Esophagus squamous epithelium (tissue), 5 donors: ENCODE measurements at regions not wholly inside any gene's neighbourhood (a gene's known extent, or its start where the extent isn't known, plus 50 kb on each side); places are given as distances from the start of the nearest gene placed in this dataset.
"Not testable (repeated sequence)": the region's sequence is repeated elsewhere in the genome, so short reads cannot be mapped to it uniquely, and the experiment has no call there.

ENCODE experiments used
- DNase-seq: peaks from one replicate; lab custom pipeline; 2025; lab: John Stamatoyannopoulos, UW
- H3K27ac ChIP-seq, 4 donors: fragments of 200-600 bp; sonication (generic); one replicate each; pipeline ENCODE4 v1.5.1; 2016 to 2019; ENCODE audit warnings: mild to moderate bottlenecking in 1 of 4
- H3K27me3 ChIP-seq, 4 donors: fragments of 200-600 bp; sonication (generic); 1 replicate in 3 of 4; 2 replicates in 1 of 4; pipeline versions ENCODE4 v1.5.1 to v1.6.0; 2017 to 2021; ENCODE audit warnings: antibody characterized with exemption in 1 of 4
- H3K36me3 ChIP-seq, 3 donors: fragments of 200-600 bp; sonication (generic); one replicate each; pipeline ENCODE4 v1.5.1; 2016 to 2019
- H3K4me1 ChIP-seq, 3 donors: fragments of 200-600 bp; sonication (generic); one replicate each; pipeline ENCODE4 v1.5.1; 2017 to 2019
- H3K4me3 ChIP-seq, 4 donors: fragments of 200-600 bp; sonication (generic); 1 replicate in 3 of 4; 2 replicates in 1 of 4; pipeline ENCODE4 v1.5.1; 2016 to 2019; ENCODE audit warnings: mild to moderate bottlenecking in 2 of 4, moderate library complexity in 1 of 4
- H3K9me3 ChIP-seq, 3 donors: fragments of 200-600 bp; sonication (generic); one replicate each; pipeline ENCODE4 v1.5.1; 2016 to 2019
- CTCF ChIP-seq, 6 experiments: fragments of 450-650 bp in 4 of 6; fragments of 200-600 bp in 2 of 6; sonication (generic) in 2 of 6; IDR thresholded peaks; one replicate each; pipeline ENCODE4 v1.5.1; 2016 to 2019; ENCODE audit warnings: antibody characterized with exemption in 6 of 6, mild to moderate bottlenecking in 4 of 6, moderate library complexity in 4 of 6
- POLR2A ChIP-seq, 4 donors: fragments of 450-650 bp; IDR thresholded peaks; one replicate each; pipeline ENCODE4 v1.6.1; 2017; ENCODE audit warnings: antibody characterized with exemption in 4 of 4, mild to moderate bottlenecking in 4 of 4, moderate library complexity in 3 of 4
- WGBS, 2 donors: methylation state at CpG; one replicate each; pipeline ENCODE4 v1.1.5; 2018; 5-methylcytosine and 5-hydroxymethylcytosine counted together
- intact Hi-C: fragments of 100-400 bp; cut with DNase I; formaldehyde crosslinking; loops from one replicate; pipeline ENCODE4 v1.15.0; 2022
- donor health status: DM: yes; HTN: yes; CAD: no.

DNA sequence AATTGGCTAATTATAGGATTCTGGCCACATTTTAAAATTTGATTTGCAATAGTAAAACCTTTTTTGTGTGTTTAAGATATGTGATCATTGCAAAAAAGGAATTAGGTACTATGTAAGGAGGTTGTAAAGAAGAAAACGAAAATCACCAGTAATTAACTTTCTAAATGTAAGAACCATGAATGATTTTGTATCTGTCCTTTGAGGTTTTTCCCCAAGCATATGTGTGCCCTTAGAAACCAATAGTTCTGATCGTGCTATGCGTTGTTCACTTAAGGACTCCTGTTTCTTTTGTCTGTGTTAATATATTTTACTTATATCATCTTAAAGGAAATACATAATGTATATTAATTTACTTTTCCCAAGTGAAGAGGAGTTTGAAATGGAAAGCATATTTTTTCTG is 410.2 kb downstream of the PSAT1 start:
- no peaks in the 10 kb centered on the region for H3K9me3 ChIP-seq

GRCh38 chr9:78707481-78707991 is 410.6 kb downstream of the PSAT1 start:
- intact Hi-C loops, result no loop called here

More for the DNA sequence above, 410.2 kb downstream of the PSAT1 start:
- Histone ChIP-seq H3K27me3 (no peaks in the 10 kb centered on the region), H3K27ac (no peak overlapping the region), H3K4me3 (no peak overlapping the region), H3K4me1 (no peaks in the 10 kb centered on the region), H3K36me3 (no peaks in the 10 kb centered on the region)
- 68 to 83% methylated on average over 3 of the region's 3 CpGs for WGBS, 2 donors
- no peak for DNase-seq
- intact Hi-C loops, result no loop called here
- TF ChIP-seq POLR2A (IDR thresholded peaks at IDR 0.05) (no peak), CTCF (IDR thresholded peaks at IDR 0.05) (no peak)

GRCh38 chr9:78712903-78713613 is 416.1 kb downstream of the PSAT1 start:
- intact Hi-C loops, result no loop called here
- H3K4me1 ChIP-seq, result no peaks in the 10 kb centered on the region
- H3K36me3 ChIP-seq, result no peaks in the 10 kb centered on the region
- H3K4me3 ChIP-seq, result no peak overlapping the region
- H3K27me3 ChIP-seq, result no peaks in the 10 kb centered on the region
- WGBS, 2 donors, result 62 to 67% methylated on average over 4 of the region's 4 CpGs
- no peak overlapping the region for H3K27ac ChIP-seq
- no peaks in the 10 kb centered on the region for H3K9me3 ChIP-seq
- no peak for DNase-seq
- TF ChIP-seq POLR2A (IDR thresholded peaks at IDR 0.05), result no peak
- TF ChIP-seq CTCF (IDR thresholded peaks at IDR 0.05), result no peak

More at GRCh38 chr9:78707481-78707991, 410.6 kb downstream of the PSAT1 start:
- no peak for TF ChIP-seq POLR2A (IDR thresholded peaks at IDR 0.05)
- no peak for TF ChIP-seq CTCF (IDR thresholded peaks at IDR 0.05)
- Histone ChIP-seq H3K27me3 (no peaks in the 10 kb centered on the region), H3K4me1 (no peaks in the 10 kb centered on the region), H3K27ac (no peak overlapping the region), H3K9me3 (no peaks in the 10 kb centered on the region), H3K36me3 (no peaks in the 10 kb centered on the region), H3K4me3 (no peak overlapping the region)
- 29 to 37% methylated on average over 1 of the region's 1 CpG for WGBS, 2 donors
- DNase-seq, result no peak

DNA sequence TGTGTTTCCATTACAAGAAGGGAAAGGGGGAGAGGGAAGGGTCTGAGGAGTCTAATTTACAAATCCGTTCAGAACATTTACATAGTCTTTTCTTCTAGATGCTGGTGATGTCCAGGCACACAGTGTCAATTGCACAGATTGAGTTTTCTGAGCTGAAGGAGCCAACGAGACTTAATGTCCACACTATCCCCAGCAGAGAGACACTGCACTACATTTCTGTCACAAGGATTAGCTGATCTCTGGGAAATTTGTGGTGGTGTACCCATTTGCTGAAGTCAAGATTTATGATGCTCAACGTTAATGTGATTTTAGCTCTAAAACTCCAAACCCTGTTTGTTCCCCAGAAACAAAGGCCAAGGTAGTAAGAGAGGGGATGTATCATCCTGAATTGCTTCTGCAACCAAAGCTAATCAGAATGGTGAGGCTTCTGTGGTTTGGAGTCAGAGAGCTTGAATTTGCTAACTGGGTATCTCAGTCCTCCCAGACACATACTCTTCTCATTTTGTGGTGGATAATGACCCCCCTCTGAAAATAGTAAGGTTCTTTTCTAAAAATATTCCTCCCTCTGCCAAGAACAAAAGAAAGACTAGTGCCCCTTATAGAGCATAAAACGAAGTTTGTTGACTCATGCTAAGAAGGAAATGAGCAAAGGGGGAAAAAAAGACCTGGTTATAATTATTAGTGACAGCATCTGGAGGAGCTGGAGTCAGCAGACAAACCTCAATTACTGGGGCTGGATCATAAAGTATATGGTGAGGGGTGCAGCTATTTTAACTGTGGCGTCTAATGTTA is 416.9 kb downstream of the PSAT1 start:
- no peak overlapping the region for H3K4me3 ChIP-seq
- intact Hi-C loops, result no loop called here
- H3K9me3 ChIP-seq, result no peaks in the 10 kb centered on the region
- DNase-seq, result no peak
- TF ChIP-seq POLR2A (IDR thresholded peaks at IDR 0.05) (no peak), CTCF (IDR thresholded peaks at IDR 0.05) (no peak)
- WGBS, 2 donors, result 63 to 64% methylated on average over 5 of the region's 5 CpGs
- H3K27me3 ChIP-seq, result no peaks in the 10 kb centered on the region
- no peaks in the 10 kb centered on the region for H3K4me1 ChIP-seq
- H3K27ac ChIP-seq, result no peak overlapping the region
- no peaks in the 10 kb centered on the region for H3K36me3 ChIP-seq

- Histone ChIP-seq H3K4me1 (no peaks in the 10 kb centered on the region), H3K27me3 (no peaks in the 10 kb centered on the region), H3K27ac (no peak overlapping the region), H3K4me3 (no peak overlapping the region), H3K36me3 (no peaks in the 10 kb centered on the region), H3K9me3 (no peaks in the 10 kb centered on the region)
- no peak for DNase-seq
- no peak for TF ChIP-seq POLR2A (IDR thresholded peaks at IDR 0.05)
- TF ChIP-seq CTCF (IDR thresholded peaks at IDR 0.05), result no peak
- intact Hi-C loops, result no loop called here
- WGBS, 2 donors, result 42 to 57% methylated on average over 2 of the region's 2 CpGs
Observed at GRCh38 chr9:78714576-78714975, 417.7 kb downstream of the PSAT1 start.

- H3K4me1 ChIP-seq, H3K27ac ChIP-seq, H3K27me3 ChIP-seq, H3K4me3 ChIP-seq, H3K9me3 ChIP-seq, DNase-seq, H3K36me3 ChIP-seq, intact Hi-C loops: not testable (repeated sequence)
- 87 to 95% methylated on average over 4 of the region's 4 CpGs for WGBS, 2 donors
Observed at GRCh38 chr9:78719029-78719428, 422.1 kb downstream of the PSAT1 start.
